SW480 (cell line): ENCODE measurements at regions not wholly inside any gene's neighbourhood (a gene's known extent, or its start where the extent isn't known, plus 50 kb on each side); places are given as distances from the start of the nearest gene placed in this dataset.

Experiments used
- DNase-seq: peaks from one replicate; pipeline ENCODE4 v3.0.0-alpha.2; 2016; ENCODE audit warnings: low spot score

DNA sequence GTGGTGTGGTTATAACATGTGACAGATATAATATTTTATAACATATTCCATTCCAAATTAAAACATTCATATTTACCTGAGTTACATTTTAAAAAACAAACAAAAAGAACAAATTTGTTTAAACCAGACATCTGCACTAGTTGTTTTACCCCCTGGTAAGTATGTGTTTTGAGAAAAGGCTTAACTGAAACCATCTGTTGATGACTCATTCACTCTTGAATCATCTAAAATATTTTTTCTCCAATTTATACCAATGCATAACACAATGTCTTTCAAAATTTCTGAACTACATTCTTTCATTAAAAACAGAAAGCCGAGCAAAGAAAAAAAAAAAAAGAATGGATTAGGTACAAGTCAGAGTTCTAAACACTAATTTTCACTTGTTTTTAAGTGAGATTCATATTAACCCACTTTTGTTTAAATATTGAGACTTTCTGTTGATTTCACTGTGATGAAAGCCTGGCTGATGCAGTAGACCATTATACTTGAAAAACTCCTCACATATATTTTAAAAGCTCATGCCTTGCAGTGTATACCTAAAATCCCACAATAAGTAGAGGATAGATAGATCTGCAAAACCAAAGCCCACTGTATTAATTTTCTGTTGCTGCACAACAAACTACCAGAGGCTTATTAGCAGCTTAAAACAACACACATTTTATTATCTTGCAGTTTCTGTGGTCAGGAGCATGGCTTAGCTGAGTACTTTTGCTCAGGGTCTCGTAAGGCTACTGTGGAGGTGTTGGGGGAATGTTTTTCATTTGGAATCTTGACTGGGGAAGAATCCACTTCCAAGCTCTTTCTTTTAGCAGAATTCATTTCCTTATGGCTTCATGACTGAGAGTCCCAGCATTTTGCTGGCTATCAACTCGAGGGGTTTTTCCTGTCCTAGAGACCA, 221.5 kb downstream of the PCDH18 start:
- DNase-seq: no peak

DNA sequence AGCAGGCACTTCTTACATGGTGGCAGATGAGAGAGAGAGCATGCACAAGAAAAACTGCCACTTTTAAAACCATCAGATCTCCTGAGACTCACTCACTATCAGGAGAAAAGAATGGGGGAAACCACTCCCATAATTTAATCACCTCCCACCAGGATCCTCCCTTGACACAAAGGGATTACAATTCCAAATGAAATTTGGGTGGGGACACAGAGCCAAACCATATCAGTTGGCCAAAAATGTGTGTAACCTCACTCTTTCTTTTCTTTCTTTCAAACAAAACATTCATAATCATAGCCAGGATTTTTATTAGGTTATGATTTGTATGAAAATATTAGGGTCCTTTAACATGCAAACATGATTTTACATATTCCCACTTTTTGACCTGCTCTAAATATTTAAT, 222.1 kb downstream of the PCDH18 start:
- no peak for DNase-seq

DNA sequence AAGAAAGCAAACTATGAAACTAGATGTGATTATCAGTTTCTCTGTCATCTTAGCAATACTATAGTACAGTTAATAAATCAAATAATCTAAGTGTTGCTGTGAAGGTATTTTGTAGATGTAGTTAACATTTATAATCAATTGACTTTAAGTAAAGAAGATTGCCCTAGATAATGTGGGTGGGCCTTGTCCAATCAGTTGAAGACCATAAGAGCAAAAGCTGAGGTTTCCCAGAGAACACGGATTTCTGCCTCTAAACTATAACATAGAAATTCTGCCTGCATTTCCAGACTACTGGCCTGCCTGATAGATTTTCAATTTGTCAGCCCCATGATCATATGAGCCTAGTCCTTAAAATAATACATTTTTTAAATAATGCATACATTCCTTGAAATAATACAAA, 222.9 kb downstream of the PCDH18 start:
- no peak for DNase-seq

DNA sequence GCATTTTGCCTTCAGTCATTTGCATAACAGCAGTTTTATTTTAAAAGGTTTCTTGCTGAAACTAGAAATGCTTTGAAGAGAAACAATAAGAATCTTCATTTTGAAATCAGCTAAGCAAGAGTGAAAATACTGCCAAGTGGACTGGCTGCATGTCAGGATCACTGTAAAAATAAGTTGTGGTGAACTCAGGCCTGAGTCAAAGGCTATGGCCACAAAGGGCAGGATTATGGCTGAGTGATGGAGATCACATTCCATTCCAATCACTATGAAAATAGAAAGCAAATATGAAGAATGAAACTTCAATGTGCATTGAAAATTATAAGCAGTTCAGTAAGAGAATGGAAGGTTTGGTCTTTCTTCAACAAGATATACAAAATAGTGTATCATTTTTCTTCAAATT, 224.5 kb downstream of the PCDH18 start:
- DNase-seq: no peak

DNA sequence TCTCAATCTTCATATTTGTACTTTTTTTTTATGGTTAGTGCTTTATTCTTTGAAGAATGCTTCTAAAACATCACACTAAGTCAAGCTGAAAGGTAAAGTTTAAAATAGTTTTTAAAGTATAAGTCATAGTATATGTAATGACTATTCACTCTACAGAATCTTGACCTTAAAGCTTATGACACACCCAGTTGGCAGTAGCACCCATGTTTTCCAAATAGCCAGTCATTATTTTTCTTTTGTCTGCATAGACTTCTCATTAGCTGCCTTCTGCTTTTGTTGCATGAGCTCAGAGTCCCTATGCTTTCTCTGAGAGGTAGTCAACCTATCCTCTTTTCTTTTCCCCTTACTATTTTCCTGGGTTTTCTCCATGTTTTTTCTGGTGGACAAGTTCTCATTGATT, 231.5 kb downstream of the PCDH18 start:
- DNase-seq: no peak

DNA sequence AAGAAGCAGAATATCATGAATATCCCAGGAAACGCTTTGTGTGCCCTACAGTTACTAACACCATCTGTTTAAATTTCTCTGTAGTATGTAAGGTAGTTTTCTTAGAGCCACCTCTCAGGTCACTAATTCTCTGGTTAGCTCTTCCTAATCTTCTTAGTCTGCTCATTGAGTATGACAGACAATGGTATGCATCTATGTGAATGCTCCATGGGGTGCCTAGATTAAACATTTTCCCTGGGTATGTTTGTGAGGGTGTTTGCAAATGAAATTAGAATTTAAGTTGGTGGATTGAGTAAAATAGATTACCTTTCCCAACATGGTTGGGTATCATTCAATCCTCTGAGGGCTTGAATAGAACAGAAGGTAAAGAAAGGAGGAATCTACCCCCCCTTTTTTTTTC, 233.0 kb downstream of the PCDH18 start:
- no peak for DNase-seq

DNA sequence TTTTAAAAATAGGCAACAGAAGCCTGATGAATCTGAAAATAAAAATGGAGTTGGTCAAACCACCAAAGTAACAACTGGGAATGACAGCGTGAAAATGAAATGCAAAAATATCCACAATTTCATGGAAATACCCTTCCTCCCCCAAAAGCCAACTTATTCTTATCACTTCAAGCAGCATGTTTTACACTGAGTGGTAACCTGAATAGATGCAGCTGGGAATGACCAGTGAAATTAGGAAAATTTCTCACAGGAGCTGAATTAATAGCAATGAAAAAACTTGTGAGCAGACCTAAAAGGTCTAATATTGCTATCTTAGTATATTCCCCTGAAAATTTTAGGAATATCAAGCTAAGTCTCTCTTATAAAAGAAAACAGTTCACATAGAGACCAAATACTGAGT, 239.0 kb downstream of the PCDH18 start:
- no peak for DNase-seq

DNA sequence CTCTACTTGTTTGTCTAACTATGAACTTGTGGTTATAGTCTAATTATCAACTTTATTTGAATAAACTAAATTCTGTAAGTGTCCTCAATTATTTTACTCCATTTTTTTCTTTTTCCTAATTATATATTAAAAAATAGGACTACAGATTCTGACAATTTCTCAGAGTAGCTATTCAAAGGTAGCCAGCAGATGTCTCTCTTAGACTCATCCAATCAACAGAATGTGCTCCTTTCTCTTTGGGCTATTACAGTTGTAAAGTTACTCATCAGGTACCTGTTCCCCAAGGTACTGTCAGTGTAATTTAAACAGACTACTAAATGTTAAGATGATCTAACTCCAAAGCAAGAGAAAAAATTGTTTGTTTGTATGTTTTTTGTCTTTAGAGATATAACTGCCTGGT, 248.6 kb downstream of the PCDH18 start:
- peak; percentile 0 for DNase-seq

DNA sequence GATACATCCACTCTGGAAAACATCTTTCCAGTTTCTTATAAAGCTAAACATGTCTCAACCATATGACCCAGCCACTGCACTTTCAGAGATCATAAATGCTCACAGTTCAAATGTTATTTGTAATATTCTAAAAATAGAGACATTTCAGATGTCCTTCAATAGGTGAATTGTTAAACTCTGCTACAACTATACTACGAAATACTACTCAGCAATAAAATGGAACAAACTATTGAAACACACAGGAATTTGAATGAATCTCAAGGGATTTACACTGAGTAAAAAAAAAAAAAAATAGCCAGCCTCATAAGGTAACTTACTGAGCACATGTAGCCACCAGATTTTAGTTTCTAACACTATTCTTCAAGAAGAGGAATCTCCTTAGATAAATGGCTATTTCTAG, 253.9 kb downstream of the PCDH18 start:
- no peak for DNase-seq

DNA sequence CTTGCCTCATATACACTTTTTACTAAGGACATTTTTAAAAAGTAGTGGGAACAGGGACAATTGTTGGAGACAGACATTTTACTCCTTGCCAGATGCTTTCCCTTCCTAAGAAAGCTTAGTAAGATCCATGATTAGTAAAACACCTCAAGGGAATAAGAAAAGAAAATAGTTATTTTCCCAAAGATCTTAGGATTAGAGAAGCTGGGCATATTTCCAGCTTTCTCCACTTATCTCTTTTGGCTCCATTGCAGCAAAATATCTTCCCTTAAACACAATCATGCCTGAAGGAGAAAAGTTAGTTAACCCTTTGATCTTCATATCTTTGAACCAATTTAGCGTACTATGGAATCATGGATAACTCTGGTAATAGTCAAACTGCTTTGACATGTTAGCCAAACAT, 257.9 kb downstream of the PCDH18 start:
- no peak for DNase-seq

DNA sequence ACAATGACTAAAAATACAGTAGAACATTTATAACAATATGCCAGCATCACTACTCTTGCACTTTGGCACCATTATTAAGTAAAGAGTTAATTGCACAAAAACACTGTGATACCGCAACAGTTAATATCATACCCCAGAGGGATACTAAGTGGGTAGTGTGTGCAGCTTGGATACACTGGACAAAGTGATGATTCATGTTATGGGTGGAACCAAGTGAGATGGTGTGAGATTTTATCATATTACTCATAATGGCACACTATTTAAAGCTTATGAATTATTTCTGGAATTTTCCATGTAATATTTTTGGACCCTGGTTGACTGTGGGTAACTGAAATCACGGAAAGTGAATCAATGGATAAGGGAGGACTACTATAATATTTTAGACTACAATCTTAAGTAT, 265.3 kb downstream of the PCDH18 start:
- no peak for DNase-seq

DNA sequence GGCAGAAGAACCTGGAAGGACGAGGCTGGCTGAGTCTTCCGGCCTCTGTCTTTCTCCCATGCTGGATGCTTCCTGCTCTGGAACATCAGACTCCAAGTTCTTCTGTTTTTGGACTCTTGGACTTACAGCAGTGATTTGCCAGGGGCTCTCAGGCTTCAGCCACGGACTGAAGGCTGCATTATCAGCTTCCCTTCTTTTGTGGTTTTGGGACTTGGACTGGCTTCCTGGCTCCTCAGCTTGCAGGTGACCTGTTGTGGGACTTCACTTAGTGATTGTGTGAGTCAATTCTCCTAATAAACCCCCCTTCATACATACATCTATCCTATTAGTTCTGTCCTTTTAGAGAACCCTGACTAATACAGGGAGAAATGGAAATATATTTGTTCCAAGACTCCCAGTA, 265.8 kb downstream of the PCDH18 start:
- no peak for DNase-seq

DNA sequence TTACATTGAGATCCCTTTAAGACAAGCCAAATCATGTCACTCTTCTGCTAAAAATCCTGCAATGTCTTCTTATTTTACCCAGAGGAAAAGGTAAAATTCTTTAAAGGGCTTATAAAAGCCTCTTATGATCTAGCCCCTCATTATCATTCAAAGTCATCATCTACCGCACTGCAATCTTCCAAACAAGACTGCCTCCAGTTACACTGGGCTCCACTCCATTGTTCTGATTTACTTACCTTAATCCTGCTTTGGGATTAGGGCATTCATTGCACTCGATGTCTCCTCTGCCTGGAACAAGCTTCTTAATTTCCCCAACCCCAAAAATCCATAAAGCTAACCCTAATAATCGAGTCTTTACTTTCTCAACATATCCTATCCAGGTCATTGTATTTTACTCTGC, 269.1 kb downstream of the PCDH18 start:
- no peak for DNase-seq

DNA sequence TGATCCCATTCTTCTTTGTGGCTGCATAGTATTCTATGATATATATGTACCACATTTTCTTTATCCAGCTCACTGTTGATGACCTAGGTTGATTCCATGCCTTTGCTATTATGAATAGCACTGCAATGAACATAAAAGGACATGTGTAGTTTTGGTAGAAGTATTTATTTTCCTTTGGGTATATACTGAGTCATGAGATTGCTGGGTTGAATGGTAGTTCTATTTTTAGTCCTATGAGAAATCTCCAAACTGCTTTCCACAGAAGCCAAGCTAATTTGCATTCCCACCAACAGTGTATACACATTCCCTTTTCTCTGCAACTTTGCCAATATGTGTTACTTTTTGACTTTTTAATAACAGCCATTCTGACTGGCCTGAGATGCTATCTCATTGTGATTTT, 278.3 kb downstream of the PCDH18 start:
- no peak for DNase-seq

DNA sequence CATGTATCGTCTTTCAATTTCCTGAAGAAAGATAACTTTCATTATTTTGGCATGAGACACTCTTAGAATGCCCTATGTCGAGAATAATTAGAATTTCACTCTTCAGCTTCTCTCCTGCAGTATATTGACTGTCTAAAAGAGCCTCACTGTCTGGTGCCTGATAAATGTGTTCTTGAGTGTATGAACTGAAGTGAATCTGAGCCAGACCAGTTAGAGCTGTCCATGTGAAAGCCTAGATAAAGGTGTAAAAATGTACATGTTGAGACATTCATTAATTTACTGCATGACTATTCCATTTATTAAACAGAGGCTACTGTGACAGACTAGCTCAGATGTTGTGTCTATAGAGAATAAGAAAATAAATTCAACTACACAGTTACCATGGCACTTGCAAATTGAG, 283.2 kb downstream of the PCDH18 start:
- DNase-seq: no peak

DNA sequence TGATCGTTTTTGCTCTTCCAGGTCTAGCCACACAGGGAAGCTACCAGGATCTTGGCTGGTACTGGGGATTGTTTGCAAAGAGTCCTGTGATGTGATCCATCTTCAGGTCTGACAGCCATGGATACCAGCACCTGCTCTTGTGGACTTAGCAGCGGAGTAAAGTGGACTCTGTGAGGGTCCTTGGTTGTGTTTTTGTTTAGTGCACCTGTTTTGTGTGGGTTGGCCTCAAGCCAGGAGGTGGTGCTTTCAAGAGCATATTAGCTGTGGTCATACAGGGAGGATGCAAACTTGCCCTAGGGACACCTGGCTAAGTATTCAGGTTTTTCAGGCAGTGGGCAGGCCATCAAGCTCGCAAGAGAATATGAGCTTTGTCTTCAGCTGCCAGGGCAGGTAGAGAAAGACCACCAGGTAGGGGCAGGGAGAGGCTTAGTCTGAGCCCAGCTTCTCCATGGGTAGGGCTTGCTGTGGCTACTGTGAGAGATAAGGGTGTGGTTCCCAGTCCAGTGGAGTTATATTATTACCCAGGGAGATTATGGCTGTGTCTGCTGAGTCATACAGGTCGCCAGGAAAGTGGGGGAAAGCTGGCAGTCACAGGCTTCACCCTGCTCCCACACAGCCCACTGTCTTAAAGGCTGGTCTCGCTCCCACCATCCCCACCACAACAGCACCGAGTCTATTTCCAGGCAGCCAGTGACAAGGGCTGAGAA, 293.7 kb downstream of the PCDH18 start:
- DNase-seq: peak; percentile 5

DNA sequence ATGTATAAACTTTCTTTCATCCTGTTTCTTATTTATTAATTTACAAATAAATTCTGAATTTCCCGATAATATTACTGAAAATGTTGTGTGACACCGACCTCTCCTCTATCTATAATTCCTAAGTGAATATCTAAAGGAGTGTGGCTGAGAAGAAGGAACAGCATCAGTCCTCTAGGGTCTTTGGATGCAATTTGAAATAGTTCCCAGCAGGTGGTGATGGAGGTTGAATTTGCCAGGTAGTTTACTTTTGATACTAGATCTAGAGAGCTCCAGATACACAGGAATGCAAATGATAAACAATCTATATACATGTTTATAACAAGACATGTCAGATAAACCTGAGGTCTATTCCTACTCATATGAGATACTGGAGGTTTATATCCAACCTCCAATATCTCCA, 305.4 kb downstream of the PCDH18 start:
- DNase-seq: no peak

DNA sequence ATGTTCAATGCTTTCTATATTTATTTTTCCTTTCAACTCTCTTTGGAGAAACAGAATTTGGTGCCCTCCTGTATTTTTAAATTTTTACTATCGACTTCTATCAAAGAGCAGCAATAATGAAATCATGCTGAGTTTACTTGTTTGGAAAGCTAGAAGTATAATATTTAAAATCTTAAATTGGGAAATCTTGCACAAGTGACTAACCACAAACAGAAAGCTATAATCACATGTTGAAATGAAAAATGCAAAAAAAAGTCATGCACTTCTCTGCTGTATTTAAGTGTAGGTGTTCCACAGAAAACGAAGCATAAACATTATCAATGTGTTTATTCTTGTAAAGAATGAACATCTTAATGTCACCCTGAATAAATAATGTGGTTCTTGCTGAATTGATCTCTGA, 306.1 kb downstream of the PCDH18 start:
- no peak for DNase-seq

DNA sequence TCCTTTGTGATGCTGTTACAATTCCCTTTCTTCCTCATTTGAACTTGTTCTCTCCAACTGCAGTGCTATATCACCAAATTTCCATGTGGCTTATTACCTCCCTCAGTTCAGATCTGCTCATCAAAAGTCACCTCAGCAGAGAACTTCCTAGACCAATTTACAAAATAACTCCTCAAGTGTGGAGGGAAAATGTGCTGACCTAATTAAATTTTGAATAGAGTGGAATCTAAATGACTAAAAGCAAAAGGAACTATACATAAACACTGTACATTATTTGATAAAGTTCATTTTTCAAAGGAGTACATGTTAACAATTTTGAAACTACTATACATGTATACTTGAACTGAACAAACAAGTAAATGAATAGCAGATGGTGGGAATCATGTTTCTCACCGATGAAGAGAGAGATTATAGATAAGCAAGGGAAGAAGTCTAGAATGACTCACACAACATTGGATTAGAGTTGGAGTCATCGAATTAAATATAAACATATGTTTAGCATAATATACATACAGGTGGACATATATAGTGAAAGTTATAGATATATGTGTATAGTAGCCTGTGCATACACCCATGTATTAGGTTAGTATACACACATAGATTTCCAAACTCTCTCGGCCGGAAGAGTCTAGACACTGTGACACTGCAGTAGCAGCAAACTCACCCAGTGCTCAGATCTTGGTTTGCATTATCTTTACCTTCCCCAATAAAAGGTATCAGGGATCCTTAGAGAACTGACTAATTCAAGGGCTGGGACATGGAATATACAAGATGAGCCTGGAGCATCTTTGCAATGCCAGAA, 318.7 kb downstream of the PCDH18 start:
- DNase-seq: no peak

DNA sequence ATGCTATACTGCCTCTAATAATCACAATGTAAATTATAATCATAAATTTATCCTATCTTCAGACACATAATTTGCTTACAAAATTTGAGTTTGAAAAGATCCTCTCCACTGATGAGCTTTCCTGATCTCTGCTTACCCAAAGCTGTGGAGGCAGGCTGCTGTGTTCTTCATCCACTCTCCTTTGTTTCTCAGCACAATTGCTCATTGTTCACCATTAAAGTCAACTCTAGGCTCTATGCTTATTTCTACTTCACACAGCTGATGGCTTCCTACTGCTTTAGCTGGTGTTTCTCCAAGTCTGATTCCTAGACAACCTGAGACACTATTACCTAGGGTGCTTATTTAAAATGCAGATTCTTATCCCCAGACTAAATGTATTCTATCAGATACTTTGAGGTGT, 319.7 kb downstream of the PCDH18 start:
- DNase-seq: no peak

DNA sequence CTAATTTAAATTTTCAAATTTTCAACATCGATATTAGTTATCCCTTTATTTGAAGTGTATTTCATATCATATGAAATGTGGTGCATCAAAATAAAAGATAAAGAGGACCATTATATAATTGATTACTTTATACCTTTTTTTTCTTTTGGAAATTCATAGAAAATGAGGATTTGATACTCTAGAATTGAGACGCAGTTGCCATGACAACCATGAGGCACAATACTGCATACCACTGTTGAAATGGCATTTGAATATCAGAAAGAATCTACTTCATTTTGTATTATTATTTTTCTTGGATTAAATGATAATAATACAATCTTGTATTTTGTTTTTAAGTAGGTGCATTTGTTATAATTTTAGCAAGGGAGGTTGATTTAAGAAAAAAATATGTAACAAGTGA, 323.1 kb downstream of the PCDH18 start:
- no peak for DNase-seq

DNA sequence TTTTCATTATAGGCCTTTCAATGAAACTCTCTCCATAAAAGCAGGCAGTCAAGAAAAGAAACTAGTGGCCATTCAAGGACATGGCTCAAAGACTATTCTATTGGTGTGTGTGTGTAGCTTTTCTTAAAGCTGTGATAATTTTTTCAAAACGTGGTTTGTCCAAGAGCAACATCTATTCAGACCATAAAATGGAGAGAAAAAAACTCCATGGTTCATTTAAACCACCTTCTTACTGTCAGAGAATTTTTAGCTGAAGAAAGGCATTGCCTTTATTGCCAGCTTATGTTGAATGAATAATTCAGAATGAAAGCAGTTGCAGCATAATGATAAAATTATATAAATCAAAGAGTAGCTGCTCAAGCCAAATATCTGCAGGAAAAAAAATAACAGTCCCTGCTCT, 325.5 kb downstream of the PCDH18 start:
- DNase-seq: no peak

DNA sequence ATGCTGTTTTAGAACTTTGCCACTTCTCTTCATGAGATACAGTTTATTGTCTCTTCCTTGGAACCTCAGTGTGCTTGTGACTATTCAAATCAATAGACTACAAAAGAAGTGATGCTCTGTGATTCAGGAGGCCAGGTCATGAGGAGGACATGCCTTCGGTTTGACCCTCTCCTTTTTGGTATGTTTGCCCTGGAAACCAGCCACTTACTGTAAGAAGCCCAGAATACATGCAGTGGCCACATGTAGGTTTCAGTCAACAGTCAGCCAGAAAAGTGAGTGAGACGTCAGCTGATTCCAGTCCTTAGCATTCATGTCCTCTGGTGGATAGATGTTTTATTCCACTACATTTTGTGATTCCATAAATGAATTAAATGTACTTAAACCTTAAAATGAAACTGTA, 328.7 kb downstream of the PCDH18 start:
- DNase-seq: no peak
